ENCODE measurements at regions not wholly inside any gene's neighbourhood (a gene's known extent, or its start where the extent isn't known, plus 50 kb on each side); places are given as distances from the start of the nearest gene placed in this dataset.

DNA sequence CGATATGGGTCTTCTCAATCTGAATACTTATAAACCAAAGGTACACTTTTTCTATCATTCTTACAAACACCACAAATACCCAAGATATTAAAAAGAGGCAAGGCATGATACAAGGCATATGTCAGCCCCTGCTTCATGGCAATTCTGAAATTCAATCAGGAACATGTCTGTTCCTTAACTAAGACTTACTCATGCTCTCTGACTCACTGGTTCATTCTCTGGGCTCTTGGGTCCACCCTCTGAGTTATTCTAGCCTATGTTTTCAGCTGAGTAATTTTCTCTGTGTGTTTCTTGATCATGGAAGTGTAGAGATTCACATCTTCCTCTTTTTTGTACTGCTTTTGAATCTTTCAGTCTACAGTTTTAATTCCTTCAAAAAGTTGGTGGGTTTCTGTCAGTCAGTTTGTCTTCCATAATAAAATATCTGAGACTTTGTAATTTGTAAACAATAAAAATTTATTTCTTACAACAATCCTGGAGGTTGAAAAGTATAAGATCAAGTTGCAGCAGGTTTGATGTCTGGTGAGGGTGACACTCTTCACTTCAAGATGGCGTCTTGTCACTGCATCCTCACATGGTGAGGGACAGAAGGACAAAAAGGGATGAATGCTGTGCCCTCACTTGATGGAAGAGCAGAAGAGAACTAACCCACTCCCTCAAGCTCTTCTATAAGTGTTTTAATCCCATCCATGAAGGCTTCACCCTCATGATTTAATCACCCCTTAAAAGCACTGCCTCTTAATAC lies 211.7 kb downstream of the FAM76B start:
- no peaks in the 10 kb centered on the region for H3K4me1 ChIP-seq (ENCODE audit: control insufficient read depth, insufficient read depth, low read length)
- H3K9me3 ChIP-seq (ENCODE audit: control insufficient read depth, low read length): no peaks in the 10 kb centered on the region
- 84% methylated on average over 2 of the region's 2 CpGs for WGBS
- no peak overlapping the region for H3K4me3 ChIP-seq (ENCODE audit: low read length)
- no peaks in the 10 kb centered on the region for H3K27me3 ChIP-seq (ENCODE audit: control insufficient read depth, insufficient read depth)
- DNase-seq (no peak), ATAC-seq (peak in 1 of 2 donors; percentile 44)
- intact Hi-C loops (cut with DNase I): no loop called here
- no peak overlapping the region for H3K27ac ChIP-seq (ENCODE audit: low read length)

DNA sequence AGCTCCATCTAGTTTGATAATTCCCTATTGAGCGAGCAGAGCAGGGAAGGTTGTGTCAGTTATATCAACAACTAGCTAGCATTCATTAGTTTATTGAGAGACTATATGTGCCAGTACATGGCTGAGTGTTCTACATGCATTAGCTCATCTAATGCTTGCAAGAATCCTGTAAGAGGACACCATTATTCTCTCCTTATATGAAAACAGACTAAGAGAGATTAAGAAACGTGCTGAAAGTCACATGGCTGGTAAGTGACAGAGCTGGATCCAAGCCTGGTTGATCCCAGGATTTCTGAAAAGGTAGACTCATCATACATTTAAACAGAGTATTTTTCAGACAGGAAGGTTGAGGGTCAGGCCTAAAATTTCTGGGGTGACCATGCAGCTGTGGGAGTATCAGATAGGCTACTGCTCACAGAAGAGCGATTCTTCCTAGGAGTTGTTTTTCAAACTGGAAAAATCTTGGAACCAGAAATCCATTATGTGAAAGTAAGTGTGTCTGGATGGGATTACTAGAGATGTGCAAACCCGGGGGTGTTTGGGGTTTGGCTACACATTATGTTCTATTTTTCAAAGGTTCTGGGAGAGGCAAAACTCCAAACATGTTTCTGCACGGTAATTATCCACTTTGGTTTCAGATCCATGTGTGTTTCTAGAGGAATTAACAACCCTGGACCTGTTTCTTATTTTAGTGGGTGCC lies 213.3 kb downstream of the FAM76B start:
- Histone ChIP-seq H3K4me3 (ENCODE audit: low read length) (no peak overlapping the region), H3K4me1 (ENCODE audit: control insufficient read depth, insufficient read depth, low read length) (no peaks in the 10 kb centered on the region), H3K27ac (ENCODE audit: low read length) (no peak overlapping the region), H3K27me3 (ENCODE audit: control insufficient read depth, insufficient read depth) (no peaks in the 10 kb centered on the region), H3K9me3 (ENCODE audit: control insufficient read depth, low read length) (no peaks in the 10 kb centered on the region)
- no peak for ATAC-seq
- no peak for DNase-seq
- WGBS: 53% methylated on average over 5 of the region's 5 CpGs
- intact Hi-C loops (cut with DNase I): no loop called here

DNA sequence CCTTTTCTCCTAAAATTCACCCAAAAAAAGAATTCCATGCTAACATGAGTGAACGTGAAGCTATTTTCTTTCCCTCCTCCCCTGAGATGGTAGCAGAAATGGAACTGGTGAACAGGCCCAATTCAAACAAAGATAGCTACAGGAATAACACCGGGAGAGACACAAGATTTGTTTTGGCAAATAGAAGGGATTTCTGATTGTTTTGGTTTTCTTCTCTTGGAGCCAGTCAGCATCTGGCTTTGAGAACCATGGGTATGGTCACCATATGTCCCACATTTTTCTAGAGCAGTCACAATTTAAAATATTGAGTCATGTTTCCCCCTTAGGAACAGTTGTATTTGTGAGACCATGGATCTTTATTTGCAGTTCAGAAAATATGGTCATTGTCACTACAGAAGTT lies 214.1 kb downstream of the FAM76B start:
- Histone ChIP-seq H3K27me3 (ENCODE audit: control insufficient read depth, insufficient read depth) (no peaks in the 10 kb centered on the region), H3K9me3 (ENCODE audit: control insufficient read depth, low read length) (no peaks in the 10 kb centered on the region), H3K4me3 (ENCODE audit: low read length) (no peak overlapping the region), H3K4me1 (ENCODE audit: control insufficient read depth, insufficient read depth, low read length) (no peaks in the 10 kb centered on the region), H3K27ac (ENCODE audit: low read length) (no peak overlapping the region)
- WGBS: 53% methylated on average over 2 of the region's 2 CpGs
- DNase-seq: no peak
- peak; percentile 53 to 66 for ATAC-seq
- intact Hi-C loops (cut with DNase I): no loop called here

DNA sequence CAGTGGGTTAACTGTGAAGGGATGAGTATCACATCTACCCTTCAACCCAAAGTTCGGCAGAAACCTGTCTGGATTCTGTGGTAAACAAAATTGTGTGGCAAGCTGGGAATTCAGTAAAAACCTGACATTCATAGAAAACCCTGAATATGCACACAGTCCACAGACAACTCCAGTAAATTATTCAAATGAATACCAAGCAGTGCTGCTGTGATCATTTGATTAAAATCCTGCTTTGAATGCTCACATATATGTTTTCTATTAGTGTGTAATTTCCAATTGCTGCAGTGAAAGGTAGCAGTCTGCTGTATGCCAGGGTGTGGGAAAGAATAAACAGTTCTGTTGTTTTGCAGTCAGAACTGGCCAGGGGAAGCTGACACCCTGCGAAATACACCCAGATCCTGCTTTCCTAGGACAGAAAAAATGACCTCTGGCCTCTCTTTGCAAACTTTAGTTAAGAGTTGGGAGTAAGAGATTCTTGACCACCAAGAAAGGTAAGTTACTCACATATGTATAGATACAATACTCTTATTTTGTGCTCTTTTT lies 217.8 kb downstream of the FAM76B start:
- no peaks in the 10 kb centered on the region for H3K27me3 ChIP-seq (ENCODE audit: control insufficient read depth, insufficient read depth)
- WGBS: 87% methylated on average over 2 of the region's 2 CpGs
- H3K4me3 ChIP-seq (ENCODE audit: low read length): no peak overlapping the region
- H3K9me3 ChIP-seq (ENCODE audit: control insufficient read depth, low read length): no peaks in the 10 kb centered on the region
- DNase-seq: no peak
- H3K4me1 ChIP-seq (ENCODE audit: control insufficient read depth, insufficient read depth, low read length): no peaks in the 10 kb centered on the region
- no peak for ATAC-seq
- intact Hi-C loops (cut with DNase I): no loop called here
- H3K27ac ChIP-seq (ENCODE audit: low read length): no peak overlapping the region

GRCh38 chr11:95570845-95571244 lies 218.7 kb downstream of the FAM76B start:
- H3K4me3 ChIP-seq (ENCODE audit: low read length): no peak overlapping the region
- no peaks in the 10 kb centered on the region for H3K27me3 ChIP-seq (ENCODE audit: control insufficient read depth, insufficient read depth)
- DNase-seq: no peak
- intact Hi-C loops (cut with DNase I): no loop called here
- ATAC-seq: no peak
- 91% methylated on average over 2 of the region's 2 CpGs for WGBS
- H3K27ac ChIP-seq (ENCODE audit: low read length): no peak overlapping the region
- H3K4me1 ChIP-seq (ENCODE audit: control insufficient read depth, insufficient read depth, low read length): no peaks in the 10 kb centered on the region
- no peaks in the 10 kb centered on the region for H3K9me3 ChIP-seq (ENCODE audit: control insufficient read depth, low read length)

- H3K4me1 ChIP-seq (ENCODE audit: control insufficient read depth, insufficient read depth, low read length): no peaks in the 10 kb centered on the region
- H3K27me3 ChIP-seq (ENCODE audit: control insufficient read depth, insufficient read depth): no peaks in the 10 kb centered on the region
- DNase-seq (no peak), ATAC-seq (no peak)
- intact Hi-C loops (cut with DNase I): no loop called here
- no peak overlapping the region for H3K27ac ChIP-seq (ENCODE audit: low read length)
- H3K9me3 ChIP-seq (ENCODE audit: control insufficient read depth, low read length): no peaks in the 10 kb centered on the region
- no peak overlapping the region for H3K4me3 ChIP-seq (ENCODE audit: low read length)
- WGBS: 93% methylated on average over 2 of the region's 2 CpGs
These were observed 220.4 kb downstream of the FAM76B start for GRCh38 chr11:95569207-95569606.

GRCh38 chr11:95568281-95568680 lies 221.3 kb downstream of the FAM76B start:
- DNase-seq (no peak), ATAC-seq (no peak)
- 91% methylated on average over 1 of the region's 1 CpG for WGBS
- no peaks in the 10 kb centered on the region for H3K27me3 ChIP-seq (ENCODE audit: control insufficient read depth, insufficient read depth)
- H3K4me3 ChIP-seq (ENCODE audit: low read length): no peak overlapping the region
- no peak overlapping the region for H3K27ac ChIP-seq (ENCODE audit: low read length)
- intact Hi-C loops (cut with DNase I): no loop called here
- no peaks in the 10 kb centered on the region for H3K9me3 ChIP-seq (ENCODE audit: control insufficient read depth, low read length)
- H3K4me1 ChIP-seq (ENCODE audit: control insufficient read depth, insufficient read depth, low read length): no peaks in the 10 kb centered on the region

DNA sequence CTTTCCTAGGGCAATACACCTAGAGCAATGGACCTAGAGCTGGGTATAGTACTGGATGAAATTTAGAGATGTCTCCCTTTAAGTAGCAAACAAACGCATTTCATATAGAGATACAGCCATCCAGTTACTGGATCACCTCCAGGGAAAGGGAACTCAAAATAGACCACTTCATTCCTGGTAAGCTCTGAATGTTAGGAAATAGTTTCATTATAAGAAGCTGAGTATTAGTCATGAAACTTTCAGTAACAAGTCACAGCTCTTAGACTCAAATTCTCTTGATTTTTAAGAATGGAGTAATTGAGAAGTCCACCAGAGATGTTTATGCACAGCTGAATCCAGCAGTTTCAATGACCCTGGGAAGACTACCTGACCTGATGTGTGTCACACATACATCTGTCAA lies 221.9 kb downstream of the FAM76B start:
- ATAC-seq: no peak
- DNase-seq: no peak
- Histone ChIP-seq H3K27ac (ENCODE audit: low read length) (no peak overlapping the region), H3K4me1 (ENCODE audit: control insufficient read depth, insufficient read depth, low read length) (no peaks in the 10 kb centered on the region), H3K9me3 (ENCODE audit: control insufficient read depth, low read length) (no peaks in the 10 kb centered on the region), H3K27me3 (ENCODE audit: control insufficient read depth, insufficient read depth) (no peaks in the 10 kb centered on the region), H3K4me3 (ENCODE audit: low read length) (no peak overlapping the region)
- 49% methylated on average over 1 of the region's 1 CpG for WGBS
- intact Hi-C loops (cut with DNase I): no loop called here

DNA sequence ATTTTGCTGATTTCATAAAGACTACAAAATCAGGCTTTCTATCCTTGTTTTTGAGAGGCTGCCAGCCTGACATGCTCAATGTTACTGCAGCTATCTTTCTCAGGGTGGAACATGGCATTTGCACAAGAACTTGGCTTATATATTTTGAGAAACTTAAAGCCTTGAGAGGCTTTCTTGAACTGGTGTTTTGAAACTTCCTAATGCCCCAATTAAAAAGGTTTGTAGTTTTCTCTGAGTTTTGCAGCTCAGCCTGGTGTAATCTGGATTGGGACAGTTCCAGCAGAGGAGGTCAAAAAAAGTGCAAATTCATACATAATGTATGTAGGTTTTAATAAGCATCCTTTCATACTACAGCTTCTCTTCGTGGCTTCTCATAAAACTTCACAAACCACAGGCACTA lies 223.4 kb downstream of the FAM76B start:
- intact Hi-C loops (cut with DNase I): no loop called here
- no peak for ATAC-seq
- no peak overlapping the region for H3K27ac ChIP-seq (ENCODE audit: low read length)

DNA sequence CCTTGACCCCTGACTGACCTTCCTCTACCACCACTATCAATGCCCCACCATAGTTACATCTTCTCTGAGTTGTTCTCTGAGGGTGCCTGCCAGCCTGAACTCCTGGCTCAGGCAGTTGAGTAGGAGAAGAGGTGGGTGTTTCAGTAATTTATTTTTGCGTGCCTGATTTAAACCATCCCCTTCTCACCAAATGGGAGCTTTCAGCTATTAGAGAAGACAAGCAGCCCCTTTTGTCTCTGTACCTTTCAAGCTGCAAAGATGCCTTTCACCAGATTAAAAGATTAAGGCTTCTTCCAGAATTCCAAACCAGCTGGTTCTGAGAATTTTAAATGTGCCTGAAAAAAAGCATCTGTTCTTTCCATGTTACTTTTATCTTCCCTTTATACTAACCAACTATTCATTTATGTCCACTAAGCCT lies 223.8 kb downstream of the FAM76B start:
- Histone ChIP-seq H3K4me3 (ENCODE audit: low read length) (no peak overlapping the region), H3K27me3 (ENCODE audit: control insufficient read depth, insufficient read depth) (no peaks in the 10 kb centered on the region), H3K27ac (ENCODE audit: low read length) (no peak overlapping the region), H3K9me3 (ENCODE audit: control insufficient read depth, low read length) (no peaks in the 10 kb centered on the region), H3K4me1 (ENCODE audit: control insufficient read depth, insufficient read depth, low read length) (no peaks in the 10 kb centered on the region)
- DNase-seq (no peak), ATAC-seq (no peak)
- WGBS: 66% methylated on average over 1 of the region's 1 CpG
- intact Hi-C loops (cut with DNase I): no loop called here

More for the DNA sequence above, 223.4 kb downstream of the FAM76B start:
- no peaks in the 10 kb centered on the region for H3K9me3 ChIP-seq (ENCODE audit: control insufficient read depth, low read length)
- 42% methylated on average over 1 of the region's 1 CpG for WGBS
- no peaks in the 10 kb centered on the region for H3K4me1 ChIP-seq (ENCODE audit: control insufficient read depth, insufficient read depth, low read length)
- no peak overlapping the region for H3K4me3 ChIP-seq (ENCODE audit: low read length)
- no peaks in the 10 kb centered on the region for H3K27me3 ChIP-seq (ENCODE audit: control insufficient read depth, insufficient read depth)
- DNase-seq: no peak

DNA sequence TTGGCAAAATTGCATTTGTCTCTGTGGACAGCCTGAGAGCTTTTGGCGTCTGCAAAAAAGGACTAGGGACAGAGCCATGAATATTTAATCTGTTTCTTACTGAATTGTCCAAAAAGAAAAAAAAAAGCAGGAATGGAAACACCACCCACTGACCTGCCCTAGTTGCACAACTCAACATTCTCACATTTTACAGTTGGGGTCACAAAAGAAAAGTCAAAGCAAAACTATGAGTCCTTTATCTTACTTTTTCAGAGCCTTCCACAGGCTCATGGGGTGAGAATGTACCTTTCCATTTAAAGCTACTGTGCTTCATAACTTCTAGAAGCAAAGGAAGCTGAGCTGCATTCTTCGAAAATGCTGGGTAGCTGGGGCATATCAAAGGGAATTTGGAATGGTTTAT lies 225.7 kb downstream of the FAM76B start:
- Histone ChIP-seq H3K27me3 (ENCODE audit: control insufficient read depth, insufficient read depth) (no peaks in the 10 kb centered on the region), H3K9me3 (ENCODE audit: control insufficient read depth, low read length) (no peaks in the 10 kb centered on the region), H3K4me1 (ENCODE audit: control insufficient read depth, insufficient read depth, low read length) (no peaks in the 10 kb centered on the region), H3K4me3 (ENCODE audit: low read length) (no peak overlapping the region), H3K27ac (ENCODE audit: low read length) (no peak overlapping the region)
- DNase-seq (no peak), ATAC-seq (peak; percentile 36 to 53)
- 27% methylated on average over 2 of the region's 2 CpGs for WGBS
- intact Hi-C loops (cut with DNase I): no loop called here
